Umbilical cord (tissue), 1 donor: ENCODE measurements at regions not wholly inside any gene's neighbourhood (a gene's known extent, or its start where the extent isn't known, plus 50 kb on each side); places are given as distances from the start of the nearest gene placed in this dataset.
"Not testable (repeated sequence)": the region's sequence is repeated elsewhere in the genome, so short reads cannot be mapped to it uniquely, and the experiment has no call there.

ENCODE experiments used
- DNase-seq: peaks from one replicate; pipeline ENCODE4 v3.0.0-alpha.2; 2015; ENCODE audit warnings: low spot score

GRCh38 chr1:55514571-55514970 is 299.4 kb upstream of the USP24 start:
- DNase-seq, result not testable (repeated sequence)

GRCh38 chr1:55512466-55512865 is 297.3 kb upstream of the USP24 start:
- DNase-seq, result no peak

GRCh38 chr1:55507578-55507931 is 292.4 kb upstream of the USP24 start:
- no peak for DNase-seq

- peak; percentile 43 for DNase-seq
These were observed 291.8 kb upstream of the USP24 start for GRCh38 chr1:55506740-55507577.

GRCh38 chr1:55505326-55505725 is 290.2 kb upstream of the USP24 start:
- DNase-seq, result no peak

DNA sequence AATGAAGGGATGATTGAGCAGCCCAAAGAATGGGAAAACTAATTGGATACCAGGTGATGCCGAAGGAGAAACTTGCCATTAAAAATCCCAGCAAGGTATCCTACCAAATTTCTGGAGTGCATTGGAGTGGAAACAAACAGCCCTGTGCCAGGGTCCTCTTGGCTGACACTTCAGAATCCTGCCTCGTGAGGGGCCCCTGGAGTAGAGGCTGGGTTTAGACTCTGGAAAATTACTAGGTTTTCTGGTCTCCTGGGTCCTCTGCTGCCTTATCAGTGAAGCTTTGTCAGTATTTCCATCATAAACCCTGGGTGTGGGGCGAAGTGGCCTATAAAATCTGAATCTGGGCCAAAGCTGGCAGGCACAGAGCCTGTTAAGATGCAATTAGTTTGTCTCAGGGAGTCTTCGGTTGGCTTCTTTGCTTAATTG is 289.2 kb upstream of the USP24 start:
- peak; percentile 35 for DNase-seq

DNA sequence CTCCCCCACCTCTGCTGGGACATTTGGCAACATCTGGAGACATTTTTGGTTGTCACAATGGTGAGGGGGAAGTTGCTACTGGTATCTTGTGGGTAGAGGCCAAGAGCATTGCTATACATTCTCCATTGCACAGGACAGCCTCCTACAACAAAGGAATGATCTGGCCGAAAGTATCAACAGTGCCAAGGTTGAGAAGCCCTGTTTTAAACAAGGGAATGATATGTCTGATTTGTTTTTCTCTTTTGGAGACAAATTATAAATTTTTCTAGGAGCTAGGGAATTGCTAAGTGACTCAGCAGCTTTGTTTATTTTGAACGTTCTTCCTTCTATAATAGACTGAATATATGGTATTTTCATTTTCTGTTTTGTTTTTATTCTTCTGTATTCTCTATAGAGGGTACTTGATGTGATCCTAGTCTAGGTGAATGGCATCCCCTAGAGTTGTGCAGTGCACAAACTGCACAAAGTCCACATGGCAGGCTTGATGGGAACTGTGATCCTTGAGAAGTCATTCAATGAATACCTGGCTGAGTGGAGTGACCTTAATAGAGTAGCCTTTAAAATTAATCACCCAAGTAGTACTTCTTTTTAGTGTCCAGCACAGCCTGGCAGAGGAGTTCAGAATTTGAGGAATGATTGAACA is 288.6 kb upstream of the USP24 start:
- DNase-seq, result no peak

- no peak for DNase-seq
These were observed 285.4 kb upstream of the USP24 start for GRCh38 chr1:55500601-55501000.

DNA sequence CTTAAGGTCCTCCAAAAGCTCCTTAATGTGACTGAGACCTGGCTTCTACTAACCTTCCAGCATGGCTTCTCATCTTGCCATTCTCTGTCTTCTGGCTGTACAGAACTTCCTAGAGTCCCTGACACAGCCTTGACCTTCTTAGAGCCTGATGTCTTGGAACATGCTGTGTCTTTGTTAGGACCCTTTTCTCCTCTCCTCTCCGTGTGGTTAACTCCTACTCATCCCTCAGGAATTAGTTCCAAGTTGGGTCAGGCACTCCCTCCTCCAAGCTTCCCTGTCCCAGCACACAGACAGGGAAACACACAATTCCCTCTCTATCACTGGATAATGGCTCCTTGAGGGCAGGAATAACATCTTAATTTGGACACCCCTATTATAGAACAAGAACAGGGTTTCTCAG is 275.4 kb upstream of the USP24 start:
- no peak for DNase-seq

GRCh38 chr1:55484173-55484572 is 269.0 kb upstream of the USP24 start:
- DNase-seq, result peak; percentile 25

DNA sequence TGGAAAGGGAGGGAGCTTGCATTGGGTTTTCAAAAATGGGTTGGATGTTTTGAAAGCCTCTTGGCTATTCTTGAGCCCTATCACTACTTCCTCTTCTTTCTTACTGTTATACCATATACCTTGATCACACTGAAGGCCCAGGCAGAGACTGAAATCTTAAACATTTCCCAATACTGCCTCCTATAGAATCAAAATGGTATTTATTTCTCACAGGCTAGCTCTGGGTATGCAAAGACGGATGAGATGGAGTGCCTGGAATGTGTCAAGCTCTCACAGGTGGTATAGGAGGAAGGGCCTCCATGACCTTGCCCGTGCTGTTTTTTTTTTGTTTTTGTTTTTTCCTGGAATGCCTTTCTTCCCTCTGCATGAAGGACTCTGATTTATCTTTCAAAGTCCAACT is 268.4 kb upstream of the USP24 start:
- DNase-seq, result no peak

DNA sequence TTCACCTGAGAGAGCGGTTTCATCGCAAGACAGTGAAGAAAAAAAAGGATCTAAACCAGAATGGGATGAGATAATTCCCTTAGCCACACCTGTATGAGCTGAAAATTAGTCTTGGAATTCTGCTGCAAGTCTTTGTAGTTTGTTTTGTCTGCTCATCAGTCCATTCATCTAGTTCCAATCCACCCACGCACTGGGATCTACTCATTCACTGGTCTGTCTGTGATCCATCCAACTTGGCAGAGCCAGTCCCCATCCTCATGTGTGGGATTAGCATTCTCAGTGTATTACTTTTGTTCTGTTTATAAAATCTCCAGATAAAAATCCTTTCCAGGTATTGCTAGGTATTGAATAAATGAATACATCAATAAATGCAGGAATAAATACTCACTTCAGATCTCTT is 266.5 kb upstream of the USP24 start:
- DNase-seq, result no peak

GRCh38 chr1:55480029-55480795 is 265.0 kb upstream of the USP24 start:
- DNase-seq, result peak; percentile 88

DNA sequence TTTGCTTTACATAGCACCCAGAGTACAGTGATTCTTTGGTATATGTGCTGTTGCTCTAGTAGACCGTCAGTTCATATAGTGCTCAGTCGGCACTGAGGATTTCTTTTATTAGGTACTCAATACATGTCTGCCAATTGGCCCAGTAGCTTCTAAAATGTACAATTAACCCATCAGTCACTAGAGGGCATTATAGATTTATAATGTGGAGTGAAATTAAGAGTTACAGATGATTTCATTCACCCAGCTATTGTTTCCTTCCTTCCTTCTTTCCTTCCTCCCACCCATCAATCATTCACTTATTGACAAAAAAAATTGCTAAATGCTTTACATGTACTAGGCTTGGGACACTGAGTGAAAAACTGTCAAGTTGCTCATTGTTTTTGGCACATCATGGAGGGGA is 263.6 kb upstream of the USP24 start:
- no peak for DNase-seq

DNA sequence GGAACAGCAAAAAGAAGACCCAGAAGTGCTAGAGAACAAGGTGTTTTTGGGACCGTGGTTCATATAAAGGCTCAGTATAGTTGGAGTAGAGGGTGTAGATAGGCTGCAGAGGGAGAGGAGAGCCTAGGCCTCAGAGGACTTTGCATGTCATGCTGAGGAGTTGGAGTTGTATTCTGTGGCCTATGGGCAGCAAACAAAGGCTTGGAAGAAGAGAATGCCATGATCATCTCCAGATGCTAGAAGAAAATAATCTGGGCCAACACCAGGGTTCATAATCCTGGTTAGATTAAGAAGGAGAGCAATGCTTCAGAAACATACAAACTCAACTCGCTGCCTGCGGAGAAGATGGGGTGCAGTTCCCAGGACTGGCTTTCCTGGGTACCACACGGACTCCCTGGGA is 262.8 kb upstream of the USP24 start:
- DNase-seq, result no peak

- peak; percentile 63 for DNase-seq
These were observed 261.4 kb upstream of the USP24 start for GRCh38 chr1:55476445-55477015.

DNA sequence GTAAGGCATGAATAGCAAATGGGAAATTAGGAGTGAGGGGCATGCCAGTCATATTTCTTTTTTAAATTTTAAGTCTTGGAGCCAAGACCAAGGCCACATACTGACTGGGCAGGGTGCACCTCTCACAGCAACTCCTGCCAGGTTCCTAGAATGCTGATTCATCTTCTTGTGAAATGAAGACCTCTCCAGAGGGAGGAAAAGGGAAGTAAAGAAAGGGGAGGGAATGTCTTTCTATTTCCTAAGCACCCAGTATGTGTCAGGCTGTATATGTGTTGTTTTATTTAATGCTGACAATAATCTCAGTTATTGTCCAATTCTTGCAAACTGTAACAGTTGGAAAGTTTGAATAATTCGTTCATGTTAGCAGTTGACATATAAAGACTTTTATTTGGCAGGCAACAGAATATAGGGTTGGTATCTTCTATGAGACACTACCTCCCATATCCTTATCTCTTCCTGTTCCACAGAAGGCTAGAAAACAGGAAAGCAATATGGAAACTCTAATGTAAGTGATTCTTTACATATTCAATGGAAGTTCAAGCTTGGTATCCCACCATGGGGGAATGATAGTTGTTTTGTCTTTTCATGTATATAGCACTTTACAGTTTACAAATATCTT is 259.1 kb upstream of the USP24 start:
- peak; percentile 12 for DNase-seq

DNA sequence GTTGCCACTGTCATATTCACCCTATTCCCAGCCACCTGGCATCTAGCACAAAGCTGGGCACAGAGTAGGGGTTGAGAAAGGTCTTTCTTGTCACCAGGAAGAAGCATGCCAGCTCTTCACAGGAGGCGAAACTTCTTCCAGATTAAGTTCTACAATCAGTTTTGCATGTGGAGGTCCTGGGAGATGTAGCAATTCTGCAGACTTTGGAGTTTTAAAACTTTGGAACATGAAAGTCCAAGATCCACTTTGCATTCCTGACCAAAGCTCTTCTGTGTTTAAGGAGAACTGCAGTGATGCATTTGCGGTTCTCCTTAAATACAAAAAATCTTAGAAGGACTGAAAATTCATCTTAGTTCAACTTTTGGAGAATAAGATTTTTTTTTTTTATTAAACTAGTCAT is 258.5 kb upstream of the USP24 start:
- peak; percentile 61 for DNase-seq

GRCh38 chr1:55472784-55473183 is 257.6 kb upstream of the USP24 start:
- no peak for DNase-seq

- DNase-seq, result no peak
These were observed 257.0 kb upstream of the USP24 start for GRCh38 chr1:55472115-55472514.

GRCh38 chr1:55468142-55468795 is 253.1 kb upstream of the USP24 start:
- no peak for DNase-seq
